Muscle of leg (tissue), 3 donors: ENCODE measurements at regions not wholly inside any gene's neighbourhood (a gene's known extent, or its start where the extent isn't known, plus 50 kb on each side); places are given as distances from the start of the nearest gene placed in this dataset.

Experiments
- DNase-seq: peaks from one replicate; pipeline ENCODE4 v3.0.0; 2013
- H3K27ac ChIP-seq: one replicate; pipeline ENCODE4 v1.5.1; 2013; ENCODE audit warnings: mild to moderate bottlenecking, low read length, control low read depth
- H3K27me3 ChIP-seq: one replicate; pipeline ENCODE4 v1.6.1; 2013; ENCODE audit warnings: low read length; ENCODE audit not compliant: control insufficient read depth, insufficient read depth
- H3K36me3 ChIP-seq: one replicate; pipeline ENCODE4 v1.6.1; 2013; ENCODE audit warnings: low read length; ENCODE audit not compliant: control insufficient read depth, insufficient read depth
- H3K4me1 ChIP-seq: one replicate; pipeline ENCODE4 v1.6.1; 2013; ENCODE audit warnings: low read length; ENCODE audit not compliant: control insufficient read depth, insufficient read depth
- H3K4me3 ChIP-seq: one replicate; pipeline ENCODE4 v1.5.1; 2013; ENCODE audit warnings: low read length, control low read depth
- H3K9me3 ChIP-seq: replicated peaks from 2 replicates; pipeline ENCODE4 v1.6.1; 2013; ENCODE audit warnings: low read depth, low read length; ENCODE audit not compliant: control insufficient read depth
- WGBS: methylation state at CpG from one replicate; pipeline ENCODE4 v1.1.5; 2013; ENCODE audit warnings: missing lambda C conversion rate; ENCODE audit not compliant: insufficient coverage; 5-methylcytosine and 5-hydroxymethylcytosine counted together

DNA sequence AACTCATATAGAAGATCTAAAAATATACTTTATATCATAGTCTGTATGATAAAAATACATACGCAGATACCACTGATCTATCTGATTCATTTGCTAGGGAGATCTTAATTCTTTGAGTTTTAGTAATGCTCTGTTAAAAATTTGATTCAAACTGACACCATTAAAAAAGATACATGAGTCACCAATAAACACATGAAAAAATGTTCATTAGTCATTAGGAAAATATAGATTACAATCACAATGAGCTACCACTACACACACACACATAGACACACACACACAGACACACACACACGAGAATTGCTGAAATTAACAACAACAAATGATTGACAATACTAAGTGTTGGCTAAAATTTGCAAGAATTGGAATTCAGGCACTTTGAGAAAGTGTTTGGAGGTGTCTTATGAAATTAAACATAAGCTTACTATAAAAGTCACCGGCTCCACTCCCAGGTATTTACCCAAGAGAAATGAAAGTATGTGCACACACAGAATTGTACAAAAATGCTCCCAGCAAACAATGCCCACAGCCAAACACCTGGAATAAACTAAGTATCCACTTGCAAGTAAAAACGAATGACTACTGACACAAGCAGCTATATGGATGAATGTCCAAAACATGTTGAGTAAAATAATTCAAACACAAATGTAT lies 117.7 kb upstream of the GGTLC1 start:
- Histone ChIP-seq H3K27ac (no peak overlapping the region), H3K36me3 (no peaks in the 10 kb centered on the region), H3K4me1 (no peaks in the 10 kb centered on the region), H3K27me3 (peaks cover 2% of the 10 kb centered on the region), H3K9me3 (no peaks in the 10 kb centered on the region), H3K4me3 (no peak overlapping the region)
- DNase-seq: no peak
- WGBS: no CpG with 5 or more reads among the region's 4 CpGs

DNA sequence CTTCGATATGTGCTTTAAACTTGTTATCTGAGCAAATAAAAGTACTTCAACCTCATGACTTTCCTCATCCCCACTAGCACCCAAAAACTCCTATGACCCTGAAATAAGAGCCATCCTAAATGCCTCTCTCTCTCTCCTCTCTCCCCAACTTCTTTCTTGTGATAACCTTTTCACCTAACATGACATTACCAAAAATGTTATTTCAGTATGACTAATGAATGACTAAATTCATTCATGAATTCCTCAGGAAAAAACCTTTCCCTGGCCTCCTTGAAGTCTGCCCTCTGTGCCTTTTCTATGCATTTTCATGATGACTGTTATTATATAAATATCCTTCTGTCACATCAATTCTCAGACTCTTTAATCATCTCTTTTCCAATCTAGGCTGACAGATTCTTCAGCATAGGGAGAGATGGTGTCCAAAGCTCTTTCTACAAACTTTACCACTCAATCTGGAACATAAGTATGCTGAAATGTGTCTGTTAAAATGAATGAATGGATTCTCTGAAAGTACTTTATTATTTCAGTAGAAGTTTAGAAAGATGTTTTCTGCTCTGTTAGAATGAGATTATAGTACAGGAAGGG lies 114.3 kb upstream of the GGTLC1 start:
- Histone ChIP-seq H3K4me3 (no peak overlapping the region), H3K4me1 (no peaks in the 10 kb centered on the region), H3K36me3 (no peaks in the 10 kb centered on the region), H3K27me3 (peaks cover 2% of the 10 kb centered on the region), H3K9me3 (no peaks in the 10 kb centered on the region), H3K27ac (no peak overlapping the region)
- DNase-seq: no peak
- WGBS: 100% methylated on average over 1 of the region's 1 CpG

DNA sequence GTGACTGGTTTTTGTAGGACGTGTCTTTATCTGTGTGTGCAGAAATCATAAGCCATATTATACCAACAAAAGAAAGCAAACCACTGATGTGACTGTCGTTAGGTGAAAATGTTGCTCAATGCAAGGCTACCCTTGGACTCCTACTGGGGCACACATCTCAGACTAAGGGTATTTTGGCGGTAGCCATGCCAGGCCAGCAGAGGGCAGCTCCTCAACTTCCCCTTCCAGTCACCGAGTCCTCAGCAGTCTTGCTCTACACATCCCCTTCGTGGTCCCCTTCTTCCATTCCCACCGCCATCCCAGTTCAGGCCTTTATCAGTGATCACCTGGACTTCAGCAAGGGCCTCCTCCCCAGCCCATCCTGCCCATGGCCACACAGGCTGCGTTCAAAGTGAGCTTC lies 113.7 kb upstream of the GGTLC1 start:
- no peaks in the 10 kb centered on the region for H3K9me3 ChIP-seq
- DNase-seq: no peak
- WGBS: 60% methylated on average over 5 of the region's 7 CpGs
- no peak overlapping the region for H3K4me3 ChIP-seq
- H3K36me3 ChIP-seq: no peaks in the 10 kb centered on the region
- no peaks in the 10 kb centered on the region for H3K4me1 ChIP-seq
- no peak overlapping the region for H3K27ac ChIP-seq
- peaks cover 2% of the 10 kb centered on the region for H3K27me3 ChIP-seq

DNA sequence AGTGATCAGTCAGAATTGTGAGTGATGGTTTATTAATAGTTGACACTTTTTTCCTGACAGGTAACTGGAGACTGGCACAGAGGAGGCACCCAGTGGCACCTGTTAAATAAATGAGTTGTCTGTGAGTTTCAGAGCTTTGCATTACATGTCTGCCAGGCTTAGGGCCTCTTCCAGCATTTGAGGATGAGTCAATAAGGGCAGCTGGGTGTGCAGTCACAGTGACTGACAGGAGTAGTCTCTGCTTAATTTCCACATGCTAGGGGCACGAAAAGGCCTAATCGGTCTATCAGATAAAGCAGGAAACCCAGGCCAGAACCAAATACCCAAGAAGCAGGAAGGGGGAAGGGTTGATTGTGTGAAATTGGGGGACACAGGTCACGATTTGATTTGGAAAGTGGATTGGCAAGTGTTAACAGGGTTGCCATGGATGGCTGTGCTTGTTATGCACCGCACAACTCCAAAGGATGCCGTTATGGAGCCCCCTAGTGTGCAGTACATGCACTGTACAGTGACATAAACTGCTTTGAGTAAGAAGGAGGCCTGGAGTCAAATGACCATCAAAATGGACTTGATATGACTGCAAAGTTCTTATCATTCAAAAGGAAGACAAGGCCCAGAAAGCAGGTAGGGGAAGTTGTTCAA lies 111.9 kb upstream of the GGTLC1 start:
- peak; percentile 56 for DNase-seq
- Histone ChIP-seq H3K4me3 (no peak overlapping the region), H3K36me3 (no peaks in the 10 kb centered on the region), H3K27ac (no peak overlapping the region), H3K9me3 (no peaks in the 10 kb centered on the region), H3K27me3 (peaks cover 7% of the 10 kb centered on the region), H3K4me1 (no peaks in the 10 kb centered on the region)
- WGBS: 28% methylated on average over 4 of the region's 5 CpGs

DNA sequence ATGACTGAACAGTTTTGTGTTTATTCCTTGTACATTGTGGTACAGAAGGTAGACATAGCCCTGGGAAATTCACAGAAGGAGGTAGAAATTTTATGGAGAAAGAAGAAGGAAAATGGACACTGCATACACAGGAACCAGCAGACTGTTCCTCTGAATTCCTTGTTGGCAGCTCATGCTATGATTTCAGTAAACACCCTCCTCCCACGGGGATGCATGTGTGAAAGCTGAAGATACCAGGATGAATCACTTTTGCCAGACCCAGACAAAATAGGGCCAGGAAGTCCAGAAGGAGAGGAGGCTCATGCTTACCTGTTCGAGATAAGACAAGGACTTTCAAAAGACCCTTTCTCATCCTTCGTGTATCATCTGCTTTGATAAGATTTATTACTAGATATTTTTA lies 110.3 kb upstream of the GGTLC1 start:
- Histone ChIP-seq H3K4me1 (no peaks in the 10 kb centered on the region), H3K27me3 (peaks cover 5% of the 10 kb centered on the region), H3K27ac (no peak overlapping the region), H3K36me3 (no peaks in the 10 kb centered on the region), H3K9me3 (no peaks in the 10 kb centered on the region), H3K4me3 (no peak overlapping the region)
- WGBS: 100% methylated on average over 1 of the region's 3 CpGs
- DNase-seq: no peak

DNA sequence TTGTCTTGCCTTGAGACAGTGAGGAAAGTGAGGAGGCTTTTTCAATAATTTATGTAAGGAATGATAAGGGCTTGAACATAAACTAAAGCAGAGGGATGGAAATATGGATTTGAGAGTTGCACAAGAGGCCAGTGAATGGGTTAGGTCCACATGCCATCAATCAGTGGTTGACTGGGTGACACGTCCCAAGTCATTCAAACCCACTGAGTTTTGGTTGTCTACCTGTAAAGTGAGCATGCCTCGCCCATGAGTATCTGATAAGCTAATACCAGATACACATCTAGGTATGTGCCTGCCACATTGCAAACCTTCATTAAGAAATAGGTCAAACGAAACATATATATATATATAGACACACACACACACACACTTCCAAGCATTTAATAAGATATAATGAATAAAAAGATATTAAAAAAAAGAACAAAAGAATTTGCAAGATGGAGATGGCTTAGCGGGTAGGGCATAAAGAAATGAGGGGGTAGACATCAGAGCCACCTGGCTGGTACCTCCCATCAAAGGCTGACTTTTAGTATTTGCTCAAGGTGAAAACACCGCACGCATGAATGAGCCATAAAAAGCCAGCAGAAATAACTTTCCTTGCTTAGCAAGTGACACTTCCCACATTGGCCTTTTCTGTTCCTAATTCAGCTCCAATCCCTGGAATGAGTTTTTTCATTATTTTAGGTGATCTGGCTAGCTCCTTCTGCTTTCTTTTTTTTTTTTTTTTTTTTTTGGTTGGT lies 109.1 kb upstream of the GGTLC1 start:
- Histone ChIP-seq H3K36me3 (no peaks in the 10 kb centered on the region), H3K4me3 (no peak overlapping the region), H3K9me3 (no peaks in the 10 kb centered on the region), H3K4me1 (no peaks in the 10 kb centered on the region), H3K27me3 (peaks cover 5% of the 10 kb centered on the region), H3K27ac (no peak overlapping the region)
- WGBS: 77% methylated on average over 3 of the region's 6 CpGs
- DNase-seq: no peak

DNA sequence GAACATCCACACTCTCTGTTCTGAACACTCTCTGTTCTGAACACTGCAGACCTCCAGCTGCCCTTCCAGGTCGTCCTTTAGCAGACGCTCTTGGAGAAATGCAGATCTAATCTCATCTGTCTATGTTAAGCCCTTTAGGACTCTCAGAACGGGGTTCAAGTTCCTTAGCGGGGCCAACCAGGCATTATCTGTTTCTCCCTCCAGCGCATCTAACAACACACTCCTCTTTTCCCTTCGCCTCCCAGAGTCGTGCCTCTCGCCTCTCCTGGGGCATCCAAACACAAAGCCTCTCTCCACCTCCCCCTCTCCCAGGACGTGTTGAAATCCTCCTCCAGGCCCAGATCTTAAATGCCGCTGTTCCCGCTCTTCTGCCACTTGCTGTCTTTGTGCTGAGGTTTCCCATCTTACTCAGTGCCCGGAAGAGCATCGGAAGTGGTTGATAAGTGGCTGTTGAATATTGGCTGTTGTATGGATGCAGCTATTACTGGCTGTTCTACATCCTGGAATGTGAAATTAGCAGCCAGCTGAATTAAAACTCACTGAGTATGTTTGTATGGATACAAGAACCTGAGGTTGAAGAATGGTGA lies 108.4 kb upstream of the GGTLC1 start:
- H3K4me1 ChIP-seq: no peaks in the 10 kb centered on the region
- peaks cover 5% of the 10 kb centered on the region for H3K27me3 ChIP-seq
- no peak overlapping the region for H3K4me3 ChIP-seq
- 53% methylated on average over 11 of the region's 13 CpGs for WGBS
- no peak for DNase-seq
- no peaks in the 10 kb centered on the region for H3K9me3 ChIP-seq
- H3K27ac ChIP-seq: no peak overlapping the region
- H3K36me3 ChIP-seq: no peaks in the 10 kb centered on the region

DNA sequence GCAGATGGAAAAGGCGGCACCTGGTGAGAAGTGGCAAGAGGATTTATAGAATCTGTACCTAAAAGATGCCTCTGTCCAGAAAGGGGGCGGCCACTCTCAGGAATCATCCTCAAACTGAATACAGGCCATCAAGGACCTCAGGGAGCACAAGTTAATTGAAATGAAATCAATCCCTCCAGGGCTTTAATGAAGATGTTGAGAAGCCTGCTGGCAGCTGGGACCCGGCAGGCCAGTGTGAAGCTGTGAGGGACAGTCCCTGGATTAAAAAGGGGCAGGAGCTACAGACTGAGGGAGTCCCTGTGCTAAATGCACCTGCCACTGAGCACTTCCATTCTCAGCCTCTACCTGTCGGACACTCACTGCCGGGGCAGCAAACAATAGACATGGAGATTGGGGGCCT lies 107.7 kb upstream of the GGTLC1 start:
- no peak for DNase-seq
- Histone ChIP-seq H3K27ac (no peak overlapping the region), H3K9me3 (no peaks in the 10 kb centered on the region), H3K27me3 (peaks cover 5% of the 10 kb centered on the region), H3K4me3 (no peak overlapping the region), H3K36me3 (no peaks in the 10 kb centered on the region), H3K4me1 (no peaks in the 10 kb centered on the region)
- WGBS: 67% methylated on average over 1 of the region's 5 CpGs

DNA sequence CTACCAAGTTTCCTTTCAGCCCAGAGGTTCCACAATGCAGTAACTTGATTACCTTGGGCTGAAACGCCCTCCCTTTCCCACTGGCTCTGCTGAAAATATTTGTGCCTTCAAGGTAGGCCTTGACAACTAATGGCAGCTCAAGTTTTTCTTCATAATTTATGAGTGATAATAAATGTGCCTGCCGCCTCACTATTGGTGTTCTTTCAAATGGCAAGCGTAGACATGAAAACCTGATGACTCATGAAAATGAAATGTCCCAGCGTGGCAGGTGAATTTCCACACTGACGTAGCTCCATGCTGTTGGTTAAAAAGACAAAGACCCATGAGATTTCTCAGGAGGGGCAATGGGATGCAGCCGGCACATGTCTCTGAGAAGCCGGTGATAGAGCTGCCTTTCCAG lies 107.2 kb upstream of the GGTLC1 start:
- H3K4me1 ChIP-seq: no peaks in the 10 kb centered on the region

DNA sequence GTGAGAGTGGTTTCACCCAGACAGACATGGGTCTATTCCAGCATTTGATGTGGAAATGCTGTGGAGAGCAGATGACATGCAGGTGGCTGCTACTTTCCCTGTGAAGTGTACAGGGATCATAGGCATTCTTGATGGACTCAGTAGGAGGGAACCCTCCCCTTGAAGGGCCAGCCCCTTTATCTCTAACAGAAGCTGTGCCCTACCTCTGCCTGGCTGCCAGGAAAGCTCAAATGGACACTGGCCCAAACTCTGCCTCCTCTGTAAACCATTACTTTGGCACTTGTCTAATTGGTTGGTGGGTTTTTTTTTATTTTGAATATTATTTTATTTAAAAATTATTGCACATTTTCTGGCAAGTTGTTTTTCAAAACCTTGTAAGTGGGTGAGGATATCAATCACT lies 106.7 kb upstream of the GGTLC1 start:
- Histone ChIP-seq H3K9me3 (no peaks in the 10 kb centered on the region), H3K27me3 (peaks cover 5% of the 10 kb centered on the region), H3K27ac (no peak overlapping the region), H3K4me1 (no peaks in the 10 kb centered on the region), H3K36me3 (no peaks in the 10 kb centered on the region), H3K4me3 (no peak overlapping the region)
- no peak for DNase-seq

More for the DNA sequence above, 107.2 kb upstream of the GGTLC1 start:
- no peak overlapping the region for H3K4me3 ChIP-seq
- no peaks in the 10 kb centered on the region for H3K9me3 ChIP-seq
- H3K27ac ChIP-seq: no peak overlapping the region
- 66% methylated on average over 6 of the region's 7 CpGs for WGBS
- peaks cover 5% of the 10 kb centered on the region for H3K27me3 ChIP-seq
- DNase-seq: no peak
- no peaks in the 10 kb centered on the region for H3K36me3 ChIP-seq
